SK-N-SH (cell line): ENCODE measurements at regions not wholly inside any gene's neighbourhood (a gene's known extent, or its start where the extent isn't known, plus 50 kb on each side); places are given as distances from the start of the nearest gene placed in this dataset.

Experiments
- CTCF ChIA-PET: fragments of 300-600, 350-600 bp; formaldehyde crosslinking; extraction: SDS; loops from one replicate; lab custom pipeline; 2021; lab: Yijun Ruan, JAX
- POLR2A ChIA-PET: fragments of 350-600 bp; sonication (Branson Sonifier 250); formaldehyde crosslinking; extraction: SDS; loops from one replicate; lab custom pipeline; 2020; ENCODE audit warnings: antibody characterized with exemption, inconsistent platforms; lab: Yijun Ruan, JAX
- DNase-seq: peaks from one replicate; pipeline ENCODE4 v3.0.0; 2012
- H2AFZ ChIP-seq: fragments of 200-600 bp; sonication (generic); 2 replicates; pipeline ENCODE4 v1.8.1; 2016; ENCODE audit warnings: antibody characterized with exemption, mild to moderate bottlenecking, low read depth
- H3F3A ChIP-seq: fragments of 200-600 bp; sonication (generic); replicated peaks from 2 replicates; pipeline ENCODE3; 2016; ENCODE audit warnings: antibody characterized with exemption, mild to moderate bottlenecking; ENCODE audit not compliant: insufficient read depth
- H3K27ac ChIP-seq, 2 experiments: fragments of 200-500 bp in 1 of 2; fragments of 200-600 bp in 1 of 2; sonication (Bioruptor generic) in 1 of 2; sonication (generic), shearing (Covaris generic) in 1 of 2; 2 replicates each; pipeline versions ENCODE4 v1.5.1 to v1.6.1; 2014 to 2016; ENCODE audit warnings: low read depth in 2 of 2, inconsistent platforms in 1 of 2, low read length in 1 of 2, mild to moderate bottlenecking in 1 of 2, mixed read lengths in 1 of 2
- H3K27me3 ChIP-seq: fragments of 200-600 bp; sonication (generic), shearing (Covaris generic); 2 replicates; pipeline ENCODE4 v1.6.1; 2016; ENCODE audit warnings: mixed run types; ENCODE audit not compliant: insufficient read depth
- H3K36me3 ChIP-seq, 2 experiments: fragments of 200-500 bp in 1 of 2; fragments of 200-600 bp in 1 of 2; sonication (Bioruptor generic) in 1 of 2; sonication (generic) in 1 of 2; replicated peaks in 1 of 2; 2 replicates each; pipeline versions ENCODE3 to v1.5.1; 2014 to 2016; ENCODE audit warnings: low read length in 1 of 2, mild to moderate bottlenecking in 1 of 2; ENCODE audit not compliant: insufficient read depth in 2 of 2, control insufficient read depth in 1 of 2
- H3K4me1 ChIP-seq, 2 experiments: fragments of 200-500 bp in 1 of 2; fragments of 200-600 bp in 1 of 2; sonication (Bioruptor generic) in 1 of 2; sonication (generic), shearing (Covaris generic) in 1 of 2; 2 replicates each; pipeline versions ENCODE4 v1.5.1 to v1.6.1; 2014 to 2016; ENCODE audit warnings: low read depth in 1 of 2, low read length in 1 of 2, mixed run types in 1 of 2; ENCODE audit not compliant: insufficient read depth in 2 of 2, control insufficient read depth in 1 of 2
- H3K4me2 ChIP-seq: fragments of 200-600 bp; sonication (generic), shearing (Covaris generic); 2 replicates; pipeline ENCODE4 v1.6.1; 2017; ENCODE audit warnings: mixed run types
- H3K4me3 ChIP-seq, 2 experiments: fragments of 200-500 bp in 1 of 2; fragments of 200-600 bp in 1 of 2; sonication (Bioruptor generic) in 1 of 2; sonication (generic), shearing (Covaris generic) in 1 of 2; 2 replicates each; pipeline versions ENCODE4 v1.5.1 to v1.8.1; 2014 to 2016; ENCODE audit warnings: low read depth in 2 of 2, inconsistent platforms in 1 of 2, low read length in 1 of 2, mild to moderate bottlenecking in 1 of 2, mixed read lengths in 1 of 2, moderate library complexity in 1 of 2
- H3K79me2 ChIP-seq: fragments of 200-600 bp; sonication (generic); 2 replicates; pipeline ENCODE4 v1.8.1; 2017; ENCODE audit warnings: mild to moderate bottlenecking; ENCODE audit not compliant: insufficient read depth
- H3K9ac ChIP-seq: fragments of 200-600 bp; sonication (generic); 2 replicates; pipeline ENCODE4 v1.6.1; 2017; ENCODE audit warnings: mixed run types
- H3K9me2 ChIP-seq: fragments of 200-600 bp; sonication (generic); 2 replicates; pipeline ENCODE4 v1.6.1; 2017; ENCODE audit warnings: mixed run types
- H3K9me3 ChIP-seq: fragments of 200-600 bp; sonication (generic); 2 replicates; pipeline ENCODE4 v1.6.1; 2017; ENCODE audit warnings: mixed run types, mild to moderate bottlenecking, moderate library complexity
- H4K20me1 ChIP-seq: fragments of 200-600 bp; sonication (generic); 2 replicates; pipeline ENCODE4 v1.6.1; 2017; ENCODE audit warnings: mild to moderate bottlenecking, mixed run types; ENCODE audit not compliant: insufficient read depth
- ELF1 ChIP-seq: IDR thresholded peaks from 2 replicates; pipeline ENCODE4 v1.4.0; 2012
- EP300 ChIP-seq, 2 experiments: IDR thresholded peaks; 2 replicates each; pipeline versions ENCODE4 v1.4.0 to v1.6.1; 2012; ENCODE audit warnings: borderline replicate concordance in 1 of 2, low read depth in 1 of 2, low read length in 1 of 2
- FOXJ3 ChIP-seq: sonication (generic); formaldehyde crosslinking; IDR thresholded peaks from 2 replicates; pipeline ENCODE4 v1.5.1; 2020; ENCODE audit warnings: mild to moderate bottlenecking, missing genetic modification reagents
- GABPA ChIP-seq: IDR thresholded peaks from 2 replicates; pipeline ENCODE4 v1.4.0; 2012; ENCODE audit warnings: low read depth, mild to moderate bottlenecking
- GATA2 ChIP-seq: sonication (generic); formaldehyde crosslinking; IDR thresholded peaks from 2 replicates; pipeline ENCODE4 v1.5.0; 2020; ENCODE audit warnings: mild to moderate bottlenecking, missing genetic modification reagents
- IRF3 ChIP-seq: fragments of 150-350 bp; IDR thresholded peaks from 2 replicates; pipeline ENCODE4 v1.6.1; 2016; ENCODE audit warnings: mild to moderate bottlenecking, low read depth, low read length
- JUND ChIP-seq: IDR thresholded peaks from 2 replicates; pipeline ENCODE4 v1.4.0; 2012
- MAX ChIP-seq: IDR thresholded peaks from 2 replicates; pipeline ENCODE4 v1.4.0; 2012; ENCODE audit warnings: low read depth
- MEF2A ChIP-seq: IDR thresholded peaks from 2 replicates; pipeline ENCODE4 v1.4.0; 2012; ENCODE audit warnings: low read depth, borderline replicate concordance
- MXI1 ChIP-seq: IDR thresholded peaks from 2 replicates; pipeline ENCODE4 v1.6.1; 2012; ENCODE audit warnings: mild to moderate bottlenecking, low read depth, low read length, improper control_type of control experiment
- PBX3 ChIP-seq: IDR thresholded peaks from 2 replicates; pipeline ENCODE4; 2012
- RCOR1 ChIP-seq: fragments of 150-350 bp; IDR thresholded peaks from 2 replicates; pipeline ENCODE4 v1.6.1; 2017; ENCODE audit warnings: antibody characterized with exemption, low read length
- REST ChIP-seq: IDR thresholded peaks from 2 replicates; pipeline ENCODE4 v1.6.1; 2012; ENCODE audit warnings: mild to moderate bottlenecking, low read depth, low read length, moderate library complexity
- RXRA ChIP-seq: IDR thresholded peaks from 2 replicates; pipeline ENCODE4 v1.4.0; 2012; ENCODE audit warnings: low read depth, mild to moderate bottlenecking, borderline replicate concordance
- SIN3A ChIP-seq: IDR thresholded peaks from 2 replicates; pipeline ENCODE4 v1.6.1; 2012; ENCODE audit warnings: low read depth, mild to moderate bottlenecking, low read length, moderate library complexity, borderline replicate concordance
- SMC3 ChIP-seq: IDR thresholded peaks from 2 replicates; pipeline ENCODE4 v1.6.1; 2012; ENCODE audit warnings: low read depth, low read length, improper control_type of control experiment
- TAF1 ChIP-seq: IDR thresholded peaks from 2 replicates; pipeline ENCODE4 v1.6.1; 2012; ENCODE audit warnings: low read depth, mild to moderate bottlenecking, low read length, moderate library complexity, borderline replicate concordance
- USF2 ChIP-seq: fragments of 150-350 bp; IDR thresholded peaks from 2 replicates; pipeline ENCODE4 v1.6.1; 2017; ENCODE audit warnings: antibody characterized with exemption, low read length, low read depth, borderline replicate concordance
- WGBS: methylation state at CpG from one replicate; pipeline ENCODE4 v1.1.6; 2017; ENCODE audit warnings: low lambda C conversion rate; 5-methylcytosine and 5-hydroxymethylcytosine counted together

- Histone ChIP-seq H3K4me2 (no peak overlapping the region), H4K20me1 (no peaks in the 10 kb centered on the region), H3K4me3 (no peak overlapping the region), H3K27me3 (no peaks in the 10 kb centered on the region), H3K4me1 (no peaks in the 10 kb centered on the region; a peak in 1 of 4 replicates), H3K79me2 (no peaks in the 10 kb centered on the region), H3K36me3 (no peaks in the 10 kb centered on the region), H3F3A (no peaks in the 10 kb centered on the region), H2AFZ (no peak overlapping the region), H3K9me2 (no peaks in the 10 kb centered on the region), H3K9ac (no peak overlapping the region), H3K9me3 (no peaks in the 10 kb centered on the region), H3K27ac (no peak overlapping the region)
- no peak for TF ChIP-seq PBX3
- no peak for TF ChIP-seq ELF1
- TF ChIP-seq MAX: no peak
- no peak for TF ChIP-seq REST
- no peak for TF ChIP-seq MXI1
- no peak for TF ChIP-seq MEF2A
- no peak for TF ChIP-seq RCOR1
- TF ChIP-seq GABPA: no peak
- no peak for TF ChIP-seq RXRA
- TF ChIP-seq SIN3A: no peak
- TF ChIP-seq FOXJ3 (CRISPR knock-in tag): no peak
- TF ChIP-seq SMC3: no peak
- no peak for DNase-seq
- CTCF ChIA-PET: interaction anchor here (0.7 to 1.8 kb wide), 2 partner anchors 12 to 30 kb away, joined by 3 to 5 read pairs; no protein-coding TSS in a partner anchor
- POLR2A ChIA-PET: no interaction called here
Measured at GRCh38 chr4:129514852-129515251, 418.9 kb downstream of the C4orf33 start.

GRCh38 chr4:129515356-129515755, 419.4 kb downstream of the C4orf33 start:
- Histone ChIP-seq H3K79me2 (no peaks in the 10 kb centered on the region), H3K27me3 (no peaks in the 10 kb centered on the region), H3K9me2 (no peaks in the 10 kb centered on the region), H3K4me1 (no peaks in the 10 kb centered on the region; a peak in 1 of 4 replicates), H3K36me3 (no peaks in the 10 kb centered on the region), H3K9ac (no peak overlapping the region), H3K9me3 (no peaks in the 10 kb centered on the region), H2AFZ (no peak overlapping the region), H3K4me3 (no peak overlapping the region), H3K27ac (no peak overlapping the region), H3F3A (no peaks in the 10 kb centered on the region), H4K20me1 (no peaks in the 10 kb centered on the region), H3K4me2 (no peak overlapping the region)
- WGBS: 14% methylated on average over 1 of the region's 1 CpG
- ChIA-PET POLR2A (no interaction called here), CTCF (interaction anchor here (0.7 to 1.8 kb wide), 2 partner anchors 11 to 30 kb away, joined by 3 to 5 read pairs; no protein-coding TSS in a partner anchor)
- TF ChIP-seq USF2: no peak
- no peak for TF ChIP-seq EP300 (IDR thresholded peaks at IDR 0.05; ENCODE audit: borderline replicate concordance in 1 of 2, low read depth in 1 of 2, low read length in 1 of 2)
- no peak for TF ChIP-seq IRF3
- no peak for TF ChIP-seq JUND
- TF ChIP-seq TAF1: no peak
- TF ChIP-seq MEF2A: no peak
- no peak for TF ChIP-seq GATA2 (CRISPR knock-in tag)
- DNase-seq: no peak
